GM23248 (cell line): ENCODE measurements at regions not wholly inside any gene's neighbourhood (a gene's known extent, or its start where the extent isn't known, plus 50 kb on each side); places are given as distances from the start of the nearest gene placed in this dataset.

Source experiments
- DNase-seq: peaks from one replicate; pipeline ENCODE4 v3.0.0-alpha.2; 2015
- H2AFZ ChIP-seq: fragments of 200-600 bp; sonication (generic); 2 replicates; pipeline ENCODE4 v1.6.1; 2016; ENCODE audit warnings: antibody characterized with exemption
- H3F3A ChIP-seq: fragments of 200-600 bp; sonication (generic); 2 replicates; pipeline ENCODE4 v1.6.1; 2016; ENCODE audit warnings: mild to moderate bottlenecking, antibody characterized with exemption, mixed run types; ENCODE audit not compliant: insufficient read depth
- H3K27ac ChIP-seq: fragments of 200-600 bp; sonication (generic); 2 replicates; pipeline ENCODE4 v1.5.1; 2016; ENCODE audit warnings: mild to moderate bottlenecking
- H3K27me3 ChIP-seq: fragments of 200-600 bp; sonication (generic); replicated peaks from 2 replicates; pipeline ENCODE4 v1.6.1; 2016; ENCODE audit warnings: mild to moderate bottlenecking; ENCODE audit not compliant: insufficient read depth
- H3K36me3 ChIP-seq: fragments of 200-600 bp; sonication (generic); 2 replicates; pipeline ENCODE4 v1.6.1; 2016; ENCODE audit warnings: low read depth, mild to moderate bottlenecking
- H3K4me1 ChIP-seq: fragments of 200-600 bp; sonication (generic); 2 replicates; pipeline ENCODE4 v1.6.1; 2016; ENCODE audit warnings: mild to moderate bottlenecking; ENCODE audit not compliant: insufficient read depth
- H3K4me2 ChIP-seq: fragments of 200-600 bp; sonication (generic); one replicate; pipeline ENCODE4 v1.6.1; 2016; ENCODE audit warnings: mild to moderate bottlenecking; ENCODE audit not compliant: unreplicated experiment
- H3K4me3 ChIP-seq: fragments of 200-600 bp; sonication (generic); 2 replicates; pipeline ENCODE4 v1.5.1; 2016; ENCODE audit warnings: mild to moderate bottlenecking
- H3K79me2 ChIP-seq: fragments of 200-600 bp; sonication (generic); 2 replicates; pipeline ENCODE4 v1.6.1; 2016; ENCODE audit warnings: mild to moderate bottlenecking; ENCODE audit not compliant: insufficient read depth
- H3K9ac ChIP-seq: fragments of 200-600 bp; sonication (generic); 2 replicates; pipeline ENCODE4 v1.6.1; 2016; ENCODE audit warnings: mild to moderate bottlenecking
- H3K9me2 ChIP-seq: fragments of 200-600 bp; sonication (generic); 2 replicates; pipeline ENCODE4 v1.6.1; 2016; ENCODE audit warnings: mixed run types, mild to moderate bottlenecking, moderate library complexity; ENCODE audit not compliant: insufficient read depth
- H3K9me3 ChIP-seq: fragments of 200-600 bp; sonication (generic); one replicate; pipeline ENCODE4 v1.6.1; 2017; ENCODE audit warnings: low read depth
- H4K20me1 ChIP-seq: fragments of 200-600 bp; sonication (generic); 2 replicates; pipeline ENCODE4 v1.6.0; 2016; ENCODE audit not compliant: insufficient read depth
- EZH2 ChIP-seq: fragments of 200-600 bp; sonication (generic); IDR thresholded peaks from 2 replicates; pipeline ENCODE4 v1.6.1; 2018; ENCODE audit warnings: antibody characterized with exemption, mild to moderate bottlenecking; ENCODE audit not compliant: insufficient read depth, poor library complexity, severe bottlenecking
- EZH2phosphoT487 ChIP-seq: fragments of 200-600 bp; sonication (generic); IDR thresholded peaks from 2 replicates; pipeline ENCODE4 v1.6.1; 2018; ENCODE audit warnings: antibody characterized with exemption, moderate library complexity, mild to moderate bottlenecking, low read depth; ENCODE audit not compliant: insufficient read depth
- WGBS, 2 experiments: methylation state at CpG; one replicate each; pipeline ENCODE4 v1.1.6; 2015 to 2017; ENCODE audit warnings: low lambda C conversion rate in 2 of 2, low coverage in 1 of 2; ENCODE audit errors: missing lambda C conversion rate in 2 of 2; 5-methylcytosine and 5-hydroxymethylcytosine counted together
- in situ Hi-C: fragments of 300-500 bp; cut with MboI; formaldehyde crosslinking; loops from 2 replicates; pipeline ENCODE4 v1.15.0; 2020

- Histone ChIP-seq H3K9me2 (no peaks in the 10 kb centered on the region), H3K27me3 (0 out of 2 replicates have a peak, but pooled peaks cover 4% of the 10 kb centered on the region), H3K4me1 (peaks cover 19% of the 10 kb centered on the region), H3F3A (no peaks in the 10 kb centered on the region), H2AFZ (peak overlapping the region; percentile 71), H4K20me1 (no peaks in the 10 kb centered on the region), H3K4me3 (no peak overlapping the region), H3K27ac (peak overlapping the region; percentile 21; the same call in 1 of the 2 replicates), H3K9ac (peak overlapping the region; percentile 27; the same call in 1 of the 2 replicates), H3K4me2 (peak overlapping the region; percentile 28), H3K36me3 (no peaks in the 10 kb centered on the region), H3K79me2 (no peaks in the 10 kb centered on the region), H3K9me3 (peaks cover 5% of the 10 kb centered on the region)
- WGBS, 2 experiments, result 31 to 39% methylated on average over 11 of the region's 11 CpGs
- DNase-seq, result peak; percentile 24
- in situ Hi-C loops, result no loop called here
- TF ChIP-seq EZH2 (no peak), EZH2phosphoT487 (no peak)
Measured at GRCh38 chr20:51237791-51238190, 214.9 kb upstream of the KCNG1 start.

GRCh38 chr20:51237278-51237677 lies 214.4 kb upstream of the KCNG1 start:
- Histone ChIP-seq H3K36me3 (no peaks in the 10 kb centered on the region), H3F3A (no peaks in the 10 kb centered on the region), H3K4me3 (no peak overlapping the region), H3K9me3 (peaks cover 3% of the 10 kb centered on the region), H3K27me3 (0 out of 2 replicates have a peak, but pooled peaks cover 4% of the 10 kb centered on the region), H3K79me2 (no peaks in the 10 kb centered on the region), H3K4me1 (peaks cover 19% of the 10 kb centered on the region), H3K4me2 (peak overlapping the region; percentile 28), H3K9ac (0 out of 2 replicates have a peak overlapping the region, but pooled peaks have one; percentile 27), H4K20me1 (no peaks in the 10 kb centered on the region), H2AFZ (peak overlapping the region; percentile 71), H3K9me2 (no peaks in the 10 kb centered on the region), H3K27ac (0 out of 2 replicates have a peak overlapping the region, but pooled peaks have one; percentile 21)
- TF ChIP-seq EZH2phosphoT487 (no peak), EZH2 (no peak)
- DNase-seq, result peak; percentile 71
- in situ Hi-C loops, result no loop called here
- WGBS, 2 experiments, result 41 to 46% methylated on average over 6 of the region's 6 CpGs

- Histone ChIP-seq H4K20me1 (no peaks in the 10 kb centered on the region), H3F3A (no peaks in the 10 kb centered on the region), H3K9me2 (no peaks in the 10 kb centered on the region), H3K9me3 (no peaks in the 10 kb centered on the region), H3K79me2 (no peaks in the 10 kb centered on the region), H2AFZ (no peak overlapping the region), H3K27me3 (peaks cover 5% of the 10 kb centered on the region), H3K4me1 (peaks cover 19% of the 10 kb centered on the region), H3K4me2 (no peak overlapping the region), H3K36me3 (no peaks in the 10 kb centered on the region), H3K9ac (no peak overlapping the region), H3K27ac (no peak overlapping the region), H3K4me3 (no peak overlapping the region)
- 96 to 98% methylated on average over 2 of the region's 2 CpGs for WGBS, 2 experiments
- TF ChIP-seq EZH2 (no peak), EZH2phosphoT487 (no peak)
- in situ Hi-C loops, result no loop called here
- peak; percentile 17 for DNase-seq
Measured at GRCh38 chr20:51236421-51236820, 213.5 kb upstream of the KCNG1 start.

GRCh38 chr20:51233345-51233744 lies 210.4 kb upstream of the KCNG1 start:
- no peak overlapping the region for H2AFZ ChIP-seq
- no peak overlapping the region for H3K9ac ChIP-seq
- 41 to 45% methylated on average over 6 of the region's 6 CpGs for WGBS, 2 experiments

More at GRCh38 chr20:51233345-51233744, 210.4 kb upstream of the KCNG1 start:
- peaks cover 22% of the 10 kb centered on the region for H3K27me3 ChIP-seq
- H3K27ac ChIP-seq, result no peak overlapping the region
- TF ChIP-seq EZH2phosphoT487 (no peak), EZH2 (no peak)
- H3K79me2 ChIP-seq, result no peaks in the 10 kb centered on the region
- H3F3A ChIP-seq, result no peaks in the 10 kb centered on the region
- H3K4me1 ChIP-seq, result peaks cover 16% of the 10 kb centered on the region
- in situ Hi-C loops, result no loop called here
- no peaks in the 10 kb centered on the region for H3K36me3 ChIP-seq
- H3K9me2 ChIP-seq, result no peaks in the 10 kb centered on the region
- no peaks in the 10 kb centered on the region for H3K9me3 ChIP-seq
- no peak overlapping the region for H3K4me2 ChIP-seq
- DNase-seq, result no peak
- H4K20me1 ChIP-seq, result no peaks in the 10 kb centered on the region
- H3K4me3 ChIP-seq, result no peak overlapping the region
